ENCODE measurements at regions not wholly inside any gene's neighbourhood (a gene's known extent, or its start where the extent isn't known, plus 50 kb on each side); places are given as distances from the start of the nearest gene placed in this dataset.

GRCh38 chr1:118621839-118622238 lies 366.3 kb downstream of the TBX15 start:
- H3K9me3 ChIP-seq, result no peaks in the 10 kb centered on the region
- no peaks in the 10 kb centered on the region for H3K9me2 ChIP-seq
- H3K36me3 ChIP-seq (replicated peaks in 1 of 2; ENCODE audit: control insufficient read depth in 1 of 2, insufficient read depth in 2 of 2, low read length in 1 of 2), result no peaks in the 10 kb centered on the region
- H3K27ac ChIP-seq (ENCODE audit: low read depth in 2 of 2, low read length in 1 of 2), result no peak overlapping the region
- DNase-seq, result no peak
- ChIA-PET POLR2A (no interaction called here), CTCF (no interaction called here)
- H3K4me3 ChIP-seq (ENCODE audit: low read depth in 2 of 2, low read length in 1 of 2), result no peak overlapping the region
- H2AFZ ChIP-seq (ENCODE audit: low read depth), result no peak overlapping the region
- WGBS (ENCODE audit: low lambda C conversion rate), result 0% methylated on average over 1 of the region's 1 CpG
- no peaks in the 10 kb centered on the region for H3F3A ChIP-seq (replicated peaks; ENCODE audit: insufficient read depth)
- H4K20me1 ChIP-seq (ENCODE audit: insufficient read depth), result no peaks in the 10 kb centered on the region
- H3K4me2 ChIP-seq, result no peak overlapping the region
- no peak overlapping the region for H3K9ac ChIP-seq
- TF ChIP-seq RFX5 (IDR thresholded peaks at IDR 0.05; ENCODE audit: low read length) (no peak), USF1 (IDR thresholded peaks at IDR 0.05; ENCODE audit: borderline replicate concordance, low read depth) (no peak), USF2 (IDR thresholded peaks at IDR 0.05; ENCODE audit: borderline replicate concordance, low read depth, low read length) (no peak), EZH2phosphoT487 (IDR thresholded peaks at IDR 0.05; ENCODE audit: borderline replicate concordance, low read depth) (no peak), GABPA (IDR thresholded peaks at IDR 0.05; ENCODE audit: low read depth) (no peak), MAX (IDR thresholded peaks at IDR 0.05; ENCODE audit: low read depth) (no peak)
- H3K27me3 ChIP-seq (ENCODE audit: insufficient read depth), result no peaks in the 10 kb centered on the region
- no peaks in the 10 kb centered on the region for H3K79me2 ChIP-seq (ENCODE audit: insufficient read depth)
- H3K4me1 ChIP-seq (ENCODE audit: control insufficient read depth in 1 of 2, insufficient read depth in 2 of 2, low read depth in 1 of 2, low read length in 1 of 2), result no peaks in the 10 kb centered on the region

- DNase-seq, result no peak
- Histone ChIP-seq H3F3A (replicated peaks; ENCODE audit: insufficient read depth) (no peaks in the 10 kb centered on the region), H3K36me3 (replicated peaks in 1 of 2; ENCODE audit: control insufficient read depth in 1 of 2, insufficient read depth in 2 of 2, low read length in 1 of 2) (no peaks in the 10 kb centered on the region), H2AFZ (ENCODE audit: low read depth) (no peak overlapping the region), H3K9me2 (no peaks in the 10 kb centered on the region), H3K27ac (ENCODE audit: low read depth in 2 of 2, low read length in 1 of 2) (no peak overlapping the region), H3K27me3 (ENCODE audit: insufficient read depth) (no peaks in the 10 kb centered on the region), H3K4me3 (ENCODE audit: low read depth in 2 of 2, low read length in 1 of 2) (no peak overlapping the region), H4K20me1 (ENCODE audit: insufficient read depth) (no peaks in the 10 kb centered on the region), H3K4me1 (ENCODE audit: control insufficient read depth in 1 of 2, insufficient read depth in 2 of 2, low read depth in 1 of 2, low read length in 1 of 2) (no peaks in the 10 kb centered on the region), H3K9ac (no peak overlapping the region), H3K79me2 (ENCODE audit: insufficient read depth) (no peaks in the 10 kb centered on the region), H3K9me3 (no peaks in the 10 kb centered on the region), H3K4me2 (no peak overlapping the region)
- 4% methylated on average over 3 of the region's 3 CpGs for WGBS (ENCODE audit: low lambda C conversion rate)
- POLR2A ChIA-PET, result no interaction called here
- CTCF ChIA-PET, result no interaction called here
- TF ChIP-seq MXI1 (IDR thresholded peaks at IDR 0.05; ENCODE audit: low read depth, low read length) (no peak), IRF3 (IDR thresholded peaks at IDR 0.05; ENCODE audit: low read depth, low read length) (no peak), SMC3 (IDR thresholded peaks at IDR 0.05; ENCODE audit: low read depth, low read length) (no peak), FOSL2 (IDR thresholded peaks at IDR 0.05; ENCODE audit: borderline replicate concordance, low read depth) (no peak), RFX5 (IDR thresholded peaks at IDR 0.05; ENCODE audit: low read length) (no peak), MEF2A (IDR thresholded peaks at IDR 0.05; ENCODE audit: borderline replicate concordance, low read depth) (no peak), CTCF (IDR thresholded peaks at IDR 0.05) (no peak), EP300 (IDR thresholded peaks at IDR 0.05; ENCODE audit: borderline replicate concordance in 1 of 2, low read depth in 1 of 2, low read length in 1 of 2) (no peak), NRF1 (IDR thresholded peaks at IDR 0.05; ENCODE audit: low read depth, low read length) (no peak), RAD21 (IDR thresholded peaks at IDR 0.05; ENCODE audit: low read length) (no peak), REST (IDR thresholded peaks at IDR 0.05; ENCODE audit: low read depth, low read length) (no peak), USF2 (IDR thresholded peaks at IDR 0.05; ENCODE audit: borderline replicate concordance, low read depth, low read length) (no peak)
Observed at GRCh38 chr1:118618618-118619340, 369.4 kb downstream of the TBX15 start.

Measured in SK-N-SH (cell line).